Type B pancreatic cell (in vitro differentiated cells): ENCODE measurements at regions not wholly inside any gene's neighbourhood (a gene's known extent, or its start where the extent isn't known, plus 50 kb on each side); places are given as distances from the start of the nearest gene placed in this dataset.

Source experiments
- DNase-seq: peaks from one replicate; pipeline ENCODE4 v3.0.0; 2021; ENCODE audit warnings: mixed read lengths; ENCODE audit not compliant: unreplicated experiment; ENCODE audit errors: extremely low spot score
- H3K27ac Mint-ChIP-seq: 2 replicates; pipeline ENCODE4 v1.8.0; 2021; ENCODE audit warnings: mild to moderate bottlenecking, mixed read lengths
- H3K27me3 Mint-ChIP-seq: 2 replicates; pipeline ENCODE4 v1.8.0; 2021; ENCODE audit warnings: mixed read lengths
- H3K36me3 Mint-ChIP-seq: 2 replicates; pipeline ENCODE4 v1.8.0; 2021; ENCODE audit warnings: mixed read lengths
- H3K4me1 Mint-ChIP-seq: one replicate; pipeline ENCODE4 v1.8.0; 2021; ENCODE audit warnings: mixed read lengths; ENCODE audit not compliant: unreplicated experiment
- H3K4me3 Mint-ChIP-seq: 2 replicates; pipeline ENCODE4 v1.8.0; 2021; ENCODE audit warnings: mild to moderate bottlenecking, mixed read lengths
- H3K9me3 Mint-ChIP-seq: 2 replicates; pipeline ENCODE4 v1.8.0; 2021; ENCODE audit warnings: mixed read lengths
- TF ChIP-seq, protein P1 (sequence below): fragments of 200-600 bp; sonication (generic); conservative IDR thresholded peaks from 2 replicates; pipeline ENCODE4 v1.5.0; 2021; ENCODE audit warnings: antibody characterized with exemption, mild to moderate bottlenecking

DNA sequence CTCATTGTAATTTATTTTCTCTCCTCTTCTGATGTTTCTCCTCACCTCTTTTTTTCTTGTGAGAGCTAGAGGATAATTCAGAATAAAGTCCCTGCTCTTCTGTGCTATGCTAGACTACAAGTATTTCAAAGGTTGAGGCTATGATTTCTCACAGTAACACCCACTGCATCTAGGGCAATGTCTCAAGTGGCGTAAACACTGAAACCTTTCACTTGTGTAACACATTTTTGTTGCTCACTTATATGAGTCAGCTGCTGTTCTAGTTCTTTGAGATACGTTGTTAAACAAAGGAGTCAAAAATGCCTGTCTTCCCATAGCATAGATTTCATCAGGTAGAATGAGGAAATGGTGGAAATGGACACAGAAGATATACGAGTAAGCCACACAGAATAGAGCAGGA lies 305.1 kb upstream of the PITRM1 start:
- Mint-ChIP-seq H3K36me3 (no peaks in the 10 kb centered on the region), H3K27ac (peak overlapping the region; percentile 27), H3K9me3 (peaks cover 3% of the 10 kb centered on the region), H3K4me3 (no peak overlapping the region), H3K4me1 (peaks cover 15% of the 10 kb centered on the region), H3K27me3 (peaks cover 3% of the 10 kb centered on the region)
- TF ChIP-seq, protein P1, sequence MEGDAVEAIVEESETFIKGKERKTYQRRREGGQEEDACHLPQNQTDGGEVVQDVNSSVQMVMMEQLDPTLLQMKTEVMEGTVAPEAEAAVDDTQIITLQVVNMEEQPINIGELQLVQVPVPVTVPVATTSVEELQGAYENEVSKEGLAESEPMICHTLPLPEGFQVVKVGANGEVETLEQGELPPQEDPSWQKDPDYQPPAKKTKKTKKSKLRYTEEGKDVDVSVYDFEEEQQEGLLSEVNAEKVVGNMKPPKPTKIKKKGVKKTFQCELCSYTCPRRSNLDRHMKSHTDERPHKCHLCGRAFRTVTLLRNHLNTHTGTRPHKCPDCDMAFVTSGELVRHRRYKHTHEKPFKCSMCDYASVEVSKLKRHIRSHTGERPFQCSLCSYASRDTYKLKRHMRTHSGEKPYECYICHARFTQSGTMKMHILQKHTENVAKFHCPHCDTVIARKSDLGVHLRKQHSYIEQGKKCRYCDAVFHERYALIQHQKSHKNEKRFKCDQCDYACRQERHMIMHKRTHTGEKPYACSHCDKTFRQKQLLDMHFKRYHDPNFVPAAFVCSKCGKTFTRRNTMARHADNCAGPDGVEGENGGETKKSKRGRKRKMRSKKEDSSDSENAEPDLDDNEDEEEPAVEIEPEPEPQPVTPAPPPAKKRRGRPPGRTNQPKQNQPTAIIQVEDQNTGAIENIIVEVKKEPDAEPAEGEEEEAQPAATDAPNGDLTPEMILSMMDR = no peak
- no peak for DNase-seq

DNA sequence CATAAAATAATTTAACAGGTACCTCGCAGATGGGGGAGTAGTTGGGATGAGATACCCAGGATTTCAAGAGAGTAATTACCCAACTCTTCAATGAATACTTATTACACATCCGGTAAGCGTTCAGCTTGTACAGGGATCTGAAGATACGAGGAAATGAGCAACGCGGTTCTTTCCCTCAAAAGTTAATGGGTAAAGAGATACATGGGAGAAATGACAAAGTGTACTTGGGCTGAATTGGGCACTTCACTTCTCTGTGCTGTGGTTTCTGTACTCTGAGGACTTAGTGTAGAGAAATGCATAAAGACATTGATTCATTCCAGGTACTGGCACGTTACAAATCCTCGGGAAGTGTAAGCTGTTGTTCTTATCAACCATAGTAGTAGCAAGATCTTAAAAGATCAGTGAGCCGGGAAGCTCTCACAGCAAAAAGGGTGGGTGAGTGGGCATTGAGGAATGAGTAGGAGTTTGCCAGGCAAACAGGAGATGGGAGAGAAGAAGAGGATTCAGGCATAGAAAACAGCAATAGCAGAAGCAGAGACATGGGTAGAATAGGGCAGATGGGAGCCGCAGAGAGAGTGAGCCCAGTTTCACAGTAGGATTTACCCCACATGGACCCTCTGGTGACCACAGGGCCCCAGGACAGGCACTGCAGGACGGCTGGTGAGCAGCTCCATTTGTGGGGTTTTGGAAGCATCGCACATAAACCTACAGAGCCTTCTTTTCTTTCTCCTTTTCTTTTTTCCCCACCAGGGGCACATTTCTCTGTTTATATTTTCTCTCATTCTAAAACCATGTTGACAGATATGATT lies 304.3 kb upstream of the PITRM1 start:
- Mint-ChIP-seq H3K27ac (no peak overlapping the region), H3K4me1 (peaks cover 10% of the 10 kb centered on the region), H3K27me3 (peaks cover 3% of the 10 kb centered on the region), H3K9me3 (peaks cover 4% of the 10 kb centered on the region), H3K36me3 (no peaks in the 10 kb centered on the region), H3K4me3 (no peak overlapping the region)
- no peak for DNase-seq
- TF ChIP-seq, protein P1 = peak; percentile 41

DNA sequence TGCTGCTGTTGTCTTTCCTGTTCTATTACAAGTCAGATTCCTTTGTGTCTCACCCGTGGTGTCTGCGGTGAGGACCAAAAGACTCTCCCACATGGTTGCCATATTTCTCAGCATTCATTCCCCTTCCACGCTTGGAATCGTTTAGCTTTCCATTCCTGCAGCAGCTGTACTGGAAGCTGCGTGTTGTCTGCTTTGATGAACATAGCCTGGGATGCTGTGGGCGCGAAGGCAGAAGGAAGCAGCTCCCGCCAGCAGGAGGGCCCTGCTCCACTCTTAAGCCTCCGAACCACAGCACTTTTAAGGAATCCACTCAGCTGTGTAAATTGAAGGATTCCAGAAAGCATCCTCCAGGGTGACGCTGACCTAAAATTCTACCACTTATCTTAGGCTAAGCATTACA lies 303.6 kb upstream of the PITRM1 start:
- Mint-ChIP-seq H3K4me3 (no peak overlapping the region), H3K4me1 (peaks cover 4% of the 10 kb centered on the region), H3K27me3 (peaks cover 3% of the 10 kb centered on the region), H3K27ac (no peak overlapping the region), H3K9me3 (peaks cover 4% of the 10 kb centered on the region), H3K36me3 (no peaks in the 10 kb centered on the region)
- TF ChIP-seq, protein P1 = no peak
- DNase-seq = no peak

DNA sequence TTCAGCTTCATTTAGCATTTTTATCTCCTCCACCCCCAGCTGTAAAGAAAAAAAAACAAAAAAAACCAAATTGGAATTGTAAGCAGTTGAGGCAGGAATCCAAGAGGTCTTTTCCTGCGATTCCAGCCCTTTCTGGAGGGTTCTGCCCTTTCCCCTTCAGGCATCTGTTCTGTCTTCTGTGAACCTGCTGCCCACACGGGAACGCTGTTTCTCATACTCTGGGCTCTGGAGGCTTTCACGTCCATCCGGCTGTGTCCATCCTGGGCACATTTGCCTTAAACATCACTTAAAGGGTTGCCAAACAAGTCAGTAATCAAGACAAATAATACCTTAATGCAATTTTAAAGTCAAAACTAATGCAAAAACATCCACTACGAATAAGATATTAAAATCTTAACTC lies 302.8 kb upstream of the PITRM1 start:
- H3K27me3 Mint-ChIP-seq = peaks cover 3% of the 10 kb centered on the region

DNA sequence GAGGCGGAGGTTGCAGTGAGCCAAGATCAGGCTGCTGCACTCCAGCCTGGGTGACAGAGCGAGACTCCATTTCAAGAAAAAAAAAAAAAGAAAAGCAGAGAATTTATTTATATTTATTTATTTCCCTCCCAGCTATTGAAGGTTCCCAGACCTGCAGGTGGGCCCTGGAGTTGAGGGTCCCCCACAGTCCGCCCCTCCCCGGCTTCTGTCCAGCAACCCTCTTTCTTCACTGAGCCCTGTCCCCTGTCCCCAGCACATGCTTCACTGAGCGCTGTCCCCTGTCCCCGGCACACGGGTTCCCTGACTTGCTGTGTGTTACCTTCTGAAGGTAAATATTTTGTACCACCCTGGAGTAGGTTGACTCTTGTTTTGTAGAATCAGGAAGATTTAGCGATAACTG lies 301.7 kb upstream of the PITRM1 start:
- DNase-seq = no peak
- peaks cover 8% of the 10 kb centered on the region for H3K4me1 Mint-ChIP-seq
- H3K27me3 Mint-ChIP-seq = peaks cover 3% of the 10 kb centered on the region
- no peak overlapping the region for H3K27ac Mint-ChIP-seq
- TF ChIP-seq, protein P1 = no peak
- no peaks in the 10 kb centered on the region for H3K36me3 Mint-ChIP-seq
- H3K4me3 Mint-ChIP-seq = no peak overlapping the region
- H3K9me3 Mint-ChIP-seq = peaks cover 4% of the 10 kb centered on the region

More for the DNA sequence above, 302.8 kb upstream of the PITRM1 start:
- Mint-ChIP-seq H3K4me1 (peaks cover 4% of the 10 kb centered on the region), H3K4me3 (no peak overlapping the region), H3K9me3 (peaks cover 4% of the 10 kb centered on the region), H3K36me3 (no peaks in the 10 kb centered on the region), H3K27ac (no peak overlapping the region)
- no peak for DNase-seq
- TF ChIP-seq, protein P1 = no peak
